DOHH2 (cell line): ENCODE measurements at regions not wholly inside any gene's neighbourhood (a gene's known extent, or its start where the extent isn't known, plus 50 kb on each side); places are given as distances from the start of the nearest gene placed in this dataset.

Experiments used
- EZH2phosphoT487 ChIP-seq: fragments of 200-600 bp; sonication (generic); IDR thresholded peaks from 2 replicates; pipeline ENCODE4 v1.6.1; 2017; ENCODE audit warnings: borderline replicate concordance, mild to moderate bottlenecking, antibody characterized with exemption, low read length, moderate library complexity, mixed read lengths
- TF ChIP-seq, protein P1 (sequence below): fragments of 200-600 bp; sonication (generic); IDR thresholded peaks from one replicate; pipeline ENCODE4 v1.5.1; 2014; ENCODE audit warnings: antibody characterized with exemption, mild to moderate bottlenecking, low read depth, low read length; ENCODE audit not compliant: poor library complexity, severe bottlenecking

DNA sequence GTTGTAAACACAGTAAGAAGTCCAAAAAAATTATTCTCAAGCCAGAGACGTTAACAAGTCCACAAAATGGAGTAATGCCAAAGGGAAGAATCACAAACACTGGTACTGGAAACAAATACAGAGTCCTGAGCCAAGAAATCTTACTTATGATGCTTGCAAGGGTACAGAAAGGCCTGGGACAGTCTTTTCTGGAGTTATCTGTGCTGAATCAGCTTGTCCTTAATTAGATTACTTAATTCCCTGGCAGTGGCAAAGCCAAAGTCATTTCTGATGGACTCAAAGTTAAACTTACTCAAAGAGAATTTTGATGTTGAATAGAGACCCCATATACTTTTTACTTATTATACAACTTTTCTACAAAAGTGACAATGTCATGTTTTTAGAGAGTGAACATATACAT lies 610.5 kb upstream of the ITGA1 start:
- TF ChIP-seq, protein P1, sequence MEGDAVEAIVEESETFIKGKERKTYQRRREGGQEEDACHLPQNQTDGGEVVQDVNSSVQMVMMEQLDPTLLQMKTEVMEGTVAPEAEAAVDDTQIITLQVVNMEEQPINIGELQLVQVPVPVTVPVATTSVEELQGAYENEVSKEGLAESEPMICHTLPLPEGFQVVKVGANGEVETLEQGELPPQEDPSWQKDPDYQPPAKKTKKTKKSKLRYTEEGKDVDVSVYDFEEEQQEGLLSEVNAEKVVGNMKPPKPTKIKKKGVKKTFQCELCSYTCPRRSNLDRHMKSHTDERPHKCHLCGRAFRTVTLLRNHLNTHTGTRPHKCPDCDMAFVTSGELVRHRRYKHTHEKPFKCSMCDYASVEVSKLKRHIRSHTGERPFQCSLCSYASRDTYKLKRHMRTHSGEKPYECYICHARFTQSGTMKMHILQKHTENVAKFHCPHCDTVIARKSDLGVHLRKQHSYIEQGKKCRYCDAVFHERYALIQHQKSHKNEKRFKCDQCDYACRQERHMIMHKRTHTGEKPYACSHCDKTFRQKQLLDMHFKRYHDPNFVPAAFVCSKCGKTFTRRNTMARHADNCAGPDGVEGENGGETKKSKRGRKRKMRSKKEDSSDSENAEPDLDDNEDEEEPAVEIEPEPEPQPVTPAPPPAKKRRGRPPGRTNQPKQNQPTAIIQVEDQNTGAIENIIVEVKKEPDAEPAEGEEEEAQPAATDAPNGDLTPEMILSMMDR, result no peak
- no peak for TF ChIP-seq EZH2phosphoT487
